GM21447 (cell line): ENCODE measurements at regions not wholly inside any gene's neighbourhood (a gene's known extent, or its start where the extent isn't known, plus 50 kb on each side); places are given as distances from the start of the nearest gene placed in this dataset.

Source experiments
- ATAC-seq: cut with Tn5 transposase; IDR thresholded peaks from one replicate; pipeline ENCODE4 v1.9.1; 2021; ENCODE audit not compliant: unreplicated experiment

- no peak for ATAC-seq
Observed at GRCh38 chr14:82419933-82420332, 886.3 kb upstream of the SEL1L start.

- no peak for ATAC-seq
Observed at GRCh38 chr14:82420871-82421270, 887.2 kb upstream of the SEL1L start.

GRCh38 chr14:82421286-82421685, 887.6 kb upstream of the SEL1L start:
- no peak for ATAC-seq

GRCh38 chr14:82422230-82422629, 888.6 kb upstream of the SEL1L start:
- ATAC-seq: no peak

DNA sequence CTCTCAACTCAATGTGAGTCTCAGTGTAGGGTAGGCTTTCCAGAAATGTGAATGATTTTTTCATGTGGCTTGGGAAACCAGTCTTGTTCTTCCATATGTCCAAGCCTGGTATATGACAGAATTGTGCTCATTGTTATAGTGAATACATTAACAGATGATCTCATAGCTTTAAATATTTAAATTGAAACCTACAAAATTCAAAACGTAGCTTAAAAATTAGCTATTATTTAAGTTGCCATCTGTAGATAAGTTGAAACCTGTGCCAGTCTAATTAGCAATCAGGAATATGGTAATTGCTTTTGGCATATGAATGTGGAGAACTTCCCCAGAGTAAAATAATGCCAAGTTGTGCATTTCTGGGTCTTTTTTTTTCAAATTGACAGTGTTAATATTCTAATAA, 891.6 kb upstream of the SEL1L start:
- no peak for ATAC-seq

- no peak for ATAC-seq
Observed at GRCh38 chr14:82431031-82431430, 897.4 kb upstream of the SEL1L start.

DNA sequence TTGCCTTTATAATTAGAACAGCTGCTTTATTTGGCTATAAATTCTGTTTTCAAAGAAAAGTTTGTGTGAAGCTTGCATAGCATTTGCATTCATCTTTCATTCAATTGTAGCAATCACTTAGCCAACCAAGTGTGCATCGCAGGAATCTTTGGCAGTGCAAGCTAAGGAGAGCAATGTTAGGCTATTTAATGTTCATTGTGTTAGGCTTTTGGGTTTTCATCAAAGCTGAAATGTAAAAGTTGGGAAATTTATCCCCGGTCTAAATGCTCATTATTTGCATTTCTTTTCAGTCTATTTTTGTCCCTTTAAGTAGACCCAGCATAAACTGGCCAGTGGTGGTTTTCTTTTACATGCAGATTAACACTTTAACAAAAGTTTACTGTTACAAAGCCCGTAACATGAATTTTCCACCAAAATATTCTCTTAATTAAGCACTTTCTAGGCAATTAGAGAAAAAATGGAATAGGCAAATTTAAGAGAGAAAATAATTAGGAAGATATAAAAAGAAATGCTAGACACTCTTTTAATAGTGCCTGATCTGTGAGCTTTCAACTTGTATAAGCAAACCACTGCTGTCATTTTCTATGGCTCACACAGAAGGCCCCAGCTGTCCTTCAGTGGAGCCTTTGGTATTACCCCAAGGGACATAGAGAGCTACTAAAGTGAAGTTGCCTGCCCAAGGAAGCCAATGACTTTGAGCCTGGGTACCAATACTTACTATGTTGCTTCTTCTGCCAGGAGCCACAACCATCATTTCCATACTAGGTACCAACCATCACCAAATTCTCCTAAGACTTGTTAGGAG, 898.9 kb upstream of the SEL1L start:
- no peak for ATAC-seq

- no peak for ATAC-seq
Observed at GRCh38 chr14:82438436-82438835, 904.8 kb upstream of the SEL1L start.

- ATAC-seq: no peak
Observed at GRCh38 chr14:82441270-82441669, 907.6 kb upstream of the SEL1L start.

DNA sequence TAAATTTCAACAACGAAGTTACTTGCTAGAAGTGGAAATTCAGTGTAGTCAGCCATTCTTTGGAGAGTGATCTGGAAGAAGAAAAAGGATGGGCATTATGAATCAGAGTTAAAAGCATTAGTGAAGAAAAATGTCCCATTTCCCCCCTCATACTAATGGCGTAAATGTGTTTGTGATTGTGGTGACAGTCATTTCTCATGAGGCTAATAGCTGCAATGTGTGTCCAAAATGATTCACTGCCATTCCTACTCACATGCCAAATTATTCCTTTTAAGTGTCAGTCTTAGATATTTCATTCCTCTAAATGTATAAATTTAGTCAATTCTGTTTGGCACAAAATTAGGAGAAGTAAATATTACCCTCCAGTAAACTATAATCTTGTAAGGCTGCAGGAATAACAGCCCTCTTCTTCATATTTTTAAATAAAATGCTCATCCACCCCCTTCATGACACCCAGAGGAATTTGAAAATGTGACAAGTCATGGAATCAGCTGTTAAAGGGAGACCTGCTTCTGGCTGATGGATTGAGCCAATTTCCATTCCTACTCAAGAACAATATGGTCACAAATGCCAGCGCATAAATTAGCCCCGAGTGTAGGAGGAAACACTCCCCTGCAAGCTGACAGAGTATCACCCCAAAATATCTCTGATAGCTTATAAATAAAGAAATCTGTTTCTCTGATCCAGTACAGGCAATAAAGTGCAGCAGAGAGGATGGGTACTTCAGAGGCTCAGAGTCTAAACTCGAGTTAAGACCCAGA, 912.3 kb upstream of the SEL1L start:
- no peak for ATAC-seq

- no peak for ATAC-seq
Observed at GRCh38 chr14:82447586-82447985, 913.9 kb upstream of the SEL1L start.

GRCh38 chr14:82449926-82450468, 916.3 kb upstream of the SEL1L start:
- ATAC-seq: no peak

DNA sequence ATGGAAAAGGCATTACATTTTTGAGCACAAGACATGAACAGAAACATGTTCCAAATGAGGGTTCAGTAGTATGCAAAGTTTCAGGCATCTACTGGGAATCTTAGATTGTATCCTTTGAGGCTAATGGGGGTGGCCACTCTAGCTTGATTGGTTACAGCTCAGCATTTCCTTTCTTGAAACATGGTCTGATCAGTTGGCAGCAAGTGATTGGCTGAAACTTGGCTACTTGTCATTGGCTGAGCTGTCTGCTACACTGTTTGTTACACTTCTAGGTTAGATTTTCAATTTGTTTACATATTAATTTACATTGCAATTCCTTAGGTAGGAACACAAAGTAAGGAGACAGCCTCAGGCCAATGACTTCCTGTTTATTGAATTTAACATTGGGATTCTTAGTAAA, 918.0 kb upstream of the SEL1L start:
- no peak for ATAC-seq

- ATAC-seq: no peak
Observed at GRCh38 chr14:82482345-82482744, 948.7 kb upstream of the SEL1L start.

GRCh38 chr14:82488473-82488872, 954.8 kb upstream of the SEL1L start:
- no peak for ATAC-seq

GRCh38 chr14:82490397-82490796, 956.7 kb upstream of the SEL1L start:
- ATAC-seq: no peak

DNA sequence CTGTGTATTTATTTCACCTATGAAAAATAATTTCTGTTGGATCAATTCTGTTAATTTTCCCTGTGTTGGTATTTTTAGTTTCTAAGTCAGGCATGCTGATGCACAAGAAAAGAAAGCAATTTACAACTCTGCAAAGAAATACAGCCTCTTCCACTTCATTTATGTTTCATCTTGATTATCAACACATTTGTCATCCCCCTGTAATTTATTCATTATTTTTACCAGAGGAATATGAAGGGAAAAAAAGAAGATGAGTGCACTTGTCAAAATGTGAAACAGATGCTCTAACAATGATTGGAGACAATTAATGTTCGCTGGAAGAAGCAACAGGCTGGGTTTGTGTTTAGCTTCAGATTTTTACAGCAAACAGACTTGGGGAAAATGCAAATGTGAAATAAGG, 958.5 kb upstream of the SEL1L start:
- no peak for ATAC-seq

- ATAC-seq: no peak
Observed at GRCh38 chr14:82500222-82500621, 966.6 kb upstream of the SEL1L start.

- no peak for ATAC-seq
Observed at GRCh38 chr14:82501554-82501953, 967.9 kb upstream of the SEL1L start.

GRCh38 chr14:82502043-82502442, 968.4 kb upstream of the SEL1L start:
- ATAC-seq: no peak

- no peak for ATAC-seq
Observed at GRCh38 chr14:82504894-82505293, 971.2 kb upstream of the SEL1L start.

DNA sequence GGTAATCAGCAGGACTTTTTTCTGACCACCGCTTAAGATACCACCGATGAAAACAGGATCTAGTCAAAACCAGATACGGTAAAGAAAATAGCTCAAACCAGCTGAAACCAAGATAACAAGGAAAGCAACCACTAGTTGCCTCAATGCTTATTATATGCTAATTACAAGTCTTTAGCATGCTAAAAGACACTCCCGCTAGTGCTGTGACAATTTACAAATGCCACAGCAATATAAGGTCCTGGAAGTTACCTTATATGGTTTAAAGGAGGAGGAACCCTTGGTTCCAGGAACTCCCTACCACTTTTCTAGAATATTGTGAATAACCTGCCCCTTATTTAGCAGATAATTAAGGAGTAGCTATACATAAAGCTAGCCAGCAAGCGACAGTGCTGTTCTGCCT, 976.4 kb upstream of the SEL1L start:
- no peak for ATAC-seq
